DMS 273 (cell line): ENCODE measurements at regions not wholly inside any gene's neighbourhood (a gene's known extent, or its start where the extent isn't known, plus 50 kb on each side); places are given as distances from the start of the nearest gene placed in this dataset.
"Not testable (repeated sequence)": the region's sequence is repeated elsewhere in the genome, so short reads cannot be mapped to it uniquely, and the experiment has no call there.

Experiments
- DNase-seq: peaks from one replicate; lab custom pipeline; 2025; ENCODE audit not compliant: unreplicated experiment; lab: John Stamatoyannopoulos, UW

- DNase-seq, result no peak
Observed at GRCh38 chr1:80607064-80607463, 1193.7 kb upstream of the ADGRL2 start.

GRCh38 chr1:80594013-80594412 lies 1206.7 kb upstream of the ADGRL2 start:
- DNase-seq, result no peak

- DNase-seq, result no peak
Observed at GRCh38 chr1:80593197-80593596, 1207.5 kb upstream of the ADGRL2 start.

GRCh38 chr1:80582980-80583379 lies 1217.8 kb upstream of the ADGRL2 start:
- DNase-seq, result no peak

GRCh38 chr1:80579055-80579454 lies 1221.7 kb upstream of the ADGRL2 start:
- DNase-seq, result no peak

- DNase-seq, result no peak
Observed at GRCh38 chr1:80566867-80567266, 1233.9 kb upstream of the ADGRL2 start.

GRCh38 chr1:80566123-80566522 lies 1234.6 kb upstream of the ADGRL2 start:
- no peak for DNase-seq

GRCh38 chr1:80565406-80565805 lies 1235.3 kb upstream of the ADGRL2 start:
- DNase-seq, result no peak

GRCh38 chr1:80542231-80542630 lies 1258.5 kb upstream of the ADGRL2 start:
- DNase-seq, result no peak

GRCh38 chr1:80540596-80540995 lies 1260.1 kb upstream of the ADGRL2 start:
- DNase-seq, result no peak

GRCh38 chr1:80540149-80540548 lies 1260.6 kb upstream of the ADGRL2 start:
- no peak for DNase-seq

- not testable (repeated sequence) for DNase-seq
Observed at GRCh38 chr1:80539298-80539697, 1261.4 kb upstream of the ADGRL2 start.

- DNase-seq, result no peak
Observed at GRCh38 chr1:80536461-80536860, 1264.3 kb upstream of the ADGRL2 start.

GRCh38 chr1:80535466-80535865 lies 1265.3 kb upstream of the ADGRL2 start:
- DNase-seq, result no peak

GRCh38 chr1:80534606-80535360 lies 1266.0 kb upstream of the ADGRL2 start:
- DNase-seq, result no peak

- no peak for DNase-seq
Observed at GRCh38 chr1:80533775-80534334, 1266.9 kb upstream of the ADGRL2 start.

GRCh38 chr1:80533093-80533492 lies 1267.6 kb upstream of the ADGRL2 start:
- no peak for DNase-seq

GRCh38 chr1:80531182-80531581 lies 1269.6 kb upstream of the ADGRL2 start:
- no peak for DNase-seq

- no peak for DNase-seq
Observed at GRCh38 chr1:80529546-80529945, 1271.2 kb upstream of the ADGRL2 start.

GRCh38 chr1:80523861-80524260 lies 1276.9 kb upstream of the ADGRL2 start:
- no peak for DNase-seq

GRCh38 chr1:80523071-80523470 lies 1277.7 kb upstream of the ADGRL2 start:
- DNase-seq, result not testable (repeated sequence)

- no peak for DNase-seq
Observed at GRCh38 chr1:80520949-80521348, 1279.8 kb upstream of the ADGRL2 start.

GRCh38 chr1:80517062-80517461 lies 1283.7 kb upstream of the ADGRL2 start:
- DNase-seq, result no peak
